ENCODE measurements at regions not wholly inside any gene's neighbourhood (a gene's known extent, or its start where the extent isn't known, plus 50 kb on each side); places are given as distances from the start of the nearest gene placed in this dataset.
"Not testable (repeated sequence)": the region's sequence is repeated elsewhere in the genome, so short reads cannot be mapped to it uniquely, and the experiment has no call there.

- no peak for DNase-seq
These were observed 610.4 kb upstream of the ADGRB3 start for GRCh38 chr6:68024570-68025269.

DNA sequence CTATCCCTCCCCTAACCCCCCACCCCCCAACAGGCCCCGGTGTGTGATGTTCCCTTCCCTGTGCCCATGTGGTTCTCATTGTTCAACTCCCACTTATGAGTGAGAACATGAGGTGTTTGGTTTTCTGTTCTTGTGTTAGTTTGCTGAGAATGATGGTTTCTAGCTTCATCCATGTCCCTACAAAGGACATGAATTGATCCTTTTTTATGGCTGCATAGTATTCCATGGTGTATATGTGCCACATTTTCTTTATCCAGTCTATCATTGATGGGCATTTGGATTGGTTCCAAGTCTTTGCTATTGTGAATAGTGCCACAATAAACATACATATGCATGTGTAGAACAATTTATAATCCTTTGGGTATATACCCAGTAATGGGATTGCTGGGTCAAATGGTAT, 612.1 kb upstream of the ADGRB3 start:
- DNase-seq, result not testable (repeated sequence)

GRCh38 chr6:68013780-68014515, 621.1 kb upstream of the ADGRB3 start:
- no peak for DNase-seq

- DNase-seq, result no peak
These were observed 622.3 kb upstream of the ADGRB3 start for GRCh38 chr6:68012822-68013221.

GRCh38 chr6:68010936-68011335, 624.1 kb upstream of the ADGRB3 start:
- DNase-seq, result no peak

DNA sequence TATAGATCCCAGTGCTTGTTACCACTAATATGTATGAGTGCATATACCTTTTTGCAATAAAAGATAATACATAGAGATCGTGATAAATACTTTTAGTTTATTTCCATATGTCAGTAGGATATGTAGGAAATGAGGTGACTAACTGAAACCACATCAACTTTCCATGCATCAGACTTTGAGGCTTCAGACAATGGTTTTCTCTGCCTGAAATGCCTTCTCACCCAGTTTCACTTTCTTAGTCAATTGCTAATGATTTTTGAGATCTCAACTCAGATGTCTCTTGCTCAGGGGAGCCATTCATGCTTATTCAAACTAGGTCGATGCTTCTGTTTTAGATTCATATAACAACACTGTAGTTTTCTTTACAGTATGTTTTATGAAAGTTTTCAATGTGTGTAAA, 626.6 kb upstream of the ADGRB3 start:
- DNase-seq, result no peak

GRCh38 chr6:68007717-68008116, 627.4 kb upstream of the ADGRB3 start:
- DNase-seq, result no peak

DNA sequence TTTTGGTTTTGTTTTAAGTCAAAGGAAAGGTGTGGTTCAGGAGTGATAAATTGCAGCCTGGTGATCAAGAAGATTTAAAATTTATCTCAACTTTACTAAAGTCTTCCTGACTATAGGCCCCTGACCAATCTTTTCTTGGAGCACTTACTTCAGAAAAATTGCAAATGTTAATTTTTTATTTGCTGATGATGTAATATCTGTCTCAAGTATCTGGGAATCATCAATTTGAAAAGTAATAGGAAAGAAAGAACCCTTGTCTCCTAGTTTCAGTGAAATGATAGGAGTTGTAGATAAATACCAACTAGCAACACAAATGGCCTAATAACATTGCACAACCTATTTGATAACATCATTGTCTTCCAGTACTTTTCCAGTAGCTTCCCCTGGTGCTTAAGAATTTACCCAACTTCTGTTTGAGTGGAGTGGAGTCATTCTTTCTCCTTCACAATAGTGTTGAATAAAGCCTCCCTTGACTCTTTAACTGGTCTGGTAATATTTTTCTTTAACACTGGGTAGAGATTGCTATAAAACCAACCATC, 648.3 kb upstream of the ADGRB3 start:
- DNase-seq, result no peak

DNA sequence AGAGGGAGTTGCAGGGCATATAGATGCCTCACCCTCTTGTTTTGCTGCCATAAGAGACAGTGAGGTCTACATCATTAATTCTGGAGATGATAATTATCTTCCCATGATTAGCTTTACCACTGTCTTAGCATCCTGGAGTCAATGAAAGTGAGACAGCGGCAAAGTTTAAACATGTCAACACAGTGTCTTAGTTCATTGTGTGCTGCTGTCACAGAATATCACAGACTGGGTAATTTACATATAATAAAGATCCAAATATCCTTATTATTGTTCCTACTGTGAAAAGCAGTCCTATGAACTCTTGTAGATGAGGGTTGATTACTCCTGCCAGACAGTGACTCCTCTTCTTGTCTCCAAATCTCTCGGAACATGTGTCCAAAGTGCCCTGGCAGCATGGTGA, 658.6 kb upstream of the ADGRB3 start:
- no peak for DNase-seq

DNA sequence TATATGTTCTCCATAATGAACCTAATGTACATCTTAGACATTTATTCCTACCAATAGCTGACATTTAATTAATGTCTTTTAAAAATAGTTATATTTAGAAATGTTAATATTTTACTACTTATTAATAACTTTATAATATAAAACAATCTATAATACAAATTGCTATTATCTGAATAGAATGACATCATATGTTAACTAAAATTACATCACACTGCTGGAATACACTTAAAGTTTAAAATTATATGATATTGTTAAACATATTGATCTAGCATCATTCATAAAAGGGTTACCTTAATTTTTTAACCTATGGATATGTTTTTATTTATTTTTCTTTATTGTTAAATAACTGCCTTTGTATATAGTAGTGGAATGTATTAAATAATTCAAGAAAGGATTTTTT, 660.2 kb upstream of the ADGRB3 start:
- no peak for DNase-seq

DNA sequence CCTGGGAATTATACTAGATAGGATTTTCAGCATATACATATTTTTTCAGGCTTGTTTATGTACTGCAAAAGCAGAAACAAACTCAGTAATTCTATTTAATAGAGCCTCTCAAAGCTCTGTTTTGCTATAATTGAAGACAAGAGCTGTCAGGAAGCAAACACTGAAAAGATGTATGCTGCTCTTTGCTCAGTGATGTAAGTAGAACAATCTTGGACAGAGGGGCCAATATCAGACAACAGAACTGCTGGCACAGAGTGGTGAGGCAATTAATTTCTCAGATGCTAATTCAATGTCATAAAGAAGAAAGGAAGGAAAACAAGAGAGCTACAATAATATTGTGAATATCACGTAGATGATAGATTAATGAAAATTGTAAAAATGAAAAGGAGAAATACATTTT, 663.3 kb upstream of the ADGRB3 start:
- DNase-seq, result no peak

DNA sequence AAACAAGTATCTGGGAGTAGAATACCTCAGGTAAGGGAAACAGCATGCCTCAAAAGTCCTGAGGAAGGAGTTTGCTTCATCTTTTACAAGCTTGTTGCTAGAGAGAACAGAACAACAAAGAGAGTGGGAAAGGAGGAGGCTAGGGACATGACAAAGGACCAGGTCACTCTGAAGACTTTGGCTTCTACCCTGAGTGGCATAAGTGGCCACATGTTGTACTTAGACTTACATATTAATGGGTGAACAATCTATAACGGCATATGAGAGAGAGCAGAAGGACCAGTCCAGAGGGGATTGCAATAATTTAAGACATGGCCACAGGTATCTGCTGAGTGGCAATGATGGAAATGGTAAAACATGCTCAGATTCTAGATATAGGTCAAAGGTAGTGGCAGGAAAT, 668.3 kb upstream of the ADGRB3 start:
- DNase-seq, result no peak

GRCh38 chr6:67956352-67956751, 678.7 kb upstream of the ADGRB3 start:
- DNase-seq, result no peak

DNA sequence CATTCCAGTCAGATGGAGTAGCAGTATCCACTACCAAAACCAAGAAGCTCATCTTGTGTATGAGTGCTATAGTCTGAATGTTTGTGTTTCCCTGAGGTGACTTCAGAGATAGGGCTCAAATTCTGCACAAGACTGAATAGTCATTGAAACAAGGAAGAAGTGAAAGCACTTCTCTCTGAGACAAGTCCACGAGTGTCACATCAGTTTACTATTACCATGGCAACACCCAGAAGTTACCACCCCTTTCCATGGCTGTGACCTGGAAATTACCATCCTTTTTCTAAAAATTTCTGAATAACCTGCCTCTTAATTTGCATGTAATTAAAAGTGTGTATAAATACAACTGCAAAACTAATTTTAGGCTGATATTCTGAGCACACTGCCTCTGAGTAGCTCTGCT, 682.1 kb upstream of the ADGRB3 start:
- no peak for DNase-seq

- DNase-seq, result no peak
These were observed 683.0 kb upstream of the ADGRB3 start for GRCh38 chr6:67952121-67952520.

DNA sequence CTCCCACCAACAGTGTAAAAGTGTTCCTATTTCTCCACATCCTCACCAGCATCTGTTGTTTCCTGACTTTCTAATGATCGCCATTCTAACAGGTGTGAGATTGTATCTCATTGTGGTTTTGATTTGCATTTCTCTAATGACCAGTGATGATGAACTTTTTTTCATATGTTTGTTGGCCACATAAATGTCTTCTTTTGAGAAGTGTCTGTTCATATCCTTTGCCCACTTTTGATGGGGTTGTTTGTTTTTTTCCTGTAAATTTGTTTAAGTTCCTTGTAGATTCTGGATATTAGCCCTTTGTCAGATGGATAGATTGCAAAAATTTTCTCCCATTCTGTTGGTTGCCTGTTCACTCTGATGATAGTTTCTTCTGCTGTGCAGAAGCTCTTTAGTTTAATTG, 687.3 kb upstream of the ADGRB3 start:
- DNase-seq, result not testable (repeated sequence)

DNA sequence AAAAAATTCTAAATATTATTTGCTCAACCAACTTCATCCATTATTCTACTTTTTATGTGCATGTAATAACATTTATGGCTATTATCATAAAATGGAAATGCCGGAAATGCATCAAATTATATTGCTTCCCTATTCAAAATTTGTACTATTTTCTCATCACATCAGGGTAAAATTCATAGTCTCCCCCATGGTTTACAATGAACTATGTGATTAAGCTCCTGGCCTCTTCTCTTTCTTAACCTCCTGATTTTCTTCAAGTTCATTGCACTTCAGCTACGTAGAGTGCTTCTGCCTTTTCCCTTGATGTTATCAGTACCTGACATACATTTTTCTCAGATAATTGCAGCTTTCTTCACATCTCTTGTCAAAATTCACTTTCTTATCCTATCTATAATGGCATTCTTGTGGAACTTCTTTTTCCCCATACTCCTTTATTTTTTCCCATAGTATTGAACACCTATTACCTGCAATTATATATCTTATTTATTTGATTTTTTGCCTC, 699.1 kb upstream of the ADGRB3 start:
- no peak for DNase-seq

DNA sequence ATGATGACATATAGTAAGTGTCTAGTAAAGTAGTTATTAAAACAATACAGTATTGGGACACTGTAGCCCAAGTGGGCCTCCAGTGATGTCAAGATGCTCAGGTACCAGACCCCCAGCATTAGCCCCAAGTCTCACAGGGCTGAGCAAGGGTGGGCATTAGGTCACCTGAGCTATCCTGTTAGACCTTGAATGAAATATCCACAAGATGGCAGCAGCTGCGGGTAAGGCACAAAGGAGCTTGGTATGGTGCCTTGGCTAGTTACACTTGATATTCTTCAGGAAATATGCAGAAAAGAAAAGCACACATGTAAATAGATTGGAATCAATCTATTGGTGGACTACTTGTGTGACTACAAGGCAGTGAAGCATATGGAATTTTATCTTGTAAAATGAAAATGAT, 701.8 kb upstream of the ADGRB3 start:
- no peak for DNase-seq

DNA sequence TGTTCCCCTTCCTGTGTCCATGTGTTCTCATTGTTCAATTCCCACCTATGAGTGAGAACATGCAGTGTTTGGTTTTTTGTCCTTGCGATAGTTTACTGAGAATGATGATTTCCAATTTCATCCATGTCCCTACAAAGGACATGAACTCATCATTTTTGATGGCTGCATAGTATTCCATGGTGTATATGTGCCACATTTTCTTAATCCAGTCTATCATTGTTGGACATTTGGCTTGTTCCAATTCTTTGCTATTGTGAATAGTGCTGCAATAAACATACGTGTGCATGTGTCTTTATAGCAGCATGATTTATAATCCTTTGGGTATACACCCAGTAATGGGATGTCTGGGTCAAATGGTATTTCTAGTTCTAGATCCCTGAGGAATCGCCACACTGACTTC, 712.5 kb upstream of the ADGRB3 start:
- DNase-seq, result not testable (repeated sequence)

DNA sequence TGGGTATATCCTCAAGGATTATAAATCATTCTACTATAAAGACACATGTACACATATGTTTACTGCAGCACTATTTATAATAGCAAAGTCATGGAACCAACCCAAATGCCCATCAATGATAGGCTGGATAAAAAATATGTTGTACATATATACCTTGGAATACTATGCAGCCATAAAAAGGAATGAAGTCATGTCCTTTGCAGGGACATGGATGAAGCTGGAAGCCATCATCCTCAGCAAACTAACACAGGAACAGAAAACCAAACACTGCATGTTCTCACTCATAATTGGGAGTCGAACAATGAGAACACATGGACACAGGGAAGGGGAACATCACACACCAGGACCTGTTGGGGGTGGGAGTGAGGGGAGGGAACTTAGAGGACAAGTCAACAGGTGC, 715.0 kb upstream of the ADGRB3 start:
- DNase-seq, result not testable (repeated sequence)

DNA sequence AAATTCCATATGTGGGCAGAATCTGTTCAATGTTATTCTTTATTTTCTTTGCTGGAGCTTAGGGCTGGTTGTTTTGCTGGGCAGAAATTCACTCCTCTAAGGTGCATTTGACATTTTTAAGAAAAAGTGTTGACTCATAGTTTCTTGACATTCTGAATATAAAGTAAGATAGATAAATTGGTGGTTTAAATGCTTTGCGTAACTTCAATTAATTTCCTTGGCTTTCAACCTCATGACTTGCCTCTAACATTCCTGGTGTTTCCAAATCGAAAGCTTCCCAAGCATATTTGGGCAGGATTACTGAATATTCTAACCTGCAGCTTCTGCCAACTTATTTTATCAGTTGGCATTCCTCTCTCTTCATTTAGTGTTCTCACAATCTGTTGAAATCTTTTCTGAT, 718.7 kb upstream of the ADGRB3 start:
- no peak for DNase-seq

DNA sequence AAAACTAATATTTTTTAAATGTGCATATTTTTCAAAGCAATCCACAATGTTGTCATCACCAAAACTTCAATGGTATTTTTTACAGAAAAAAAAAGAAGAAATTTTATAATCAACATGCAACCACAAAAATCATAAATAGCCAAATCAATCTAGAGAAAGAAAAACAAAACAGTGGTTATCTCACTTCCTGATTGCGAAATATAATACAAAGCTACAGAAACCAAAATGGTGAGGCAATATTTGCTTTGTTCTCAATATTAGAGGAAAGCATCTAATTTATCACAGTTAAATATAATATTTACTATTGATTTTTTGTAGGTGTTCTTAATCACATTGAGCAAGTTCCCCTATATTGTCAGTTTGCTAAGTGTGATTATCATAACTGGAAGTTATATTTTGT, 720.7 kb upstream of the ADGRB3 start:
- no peak for DNase-seq

DNA sequence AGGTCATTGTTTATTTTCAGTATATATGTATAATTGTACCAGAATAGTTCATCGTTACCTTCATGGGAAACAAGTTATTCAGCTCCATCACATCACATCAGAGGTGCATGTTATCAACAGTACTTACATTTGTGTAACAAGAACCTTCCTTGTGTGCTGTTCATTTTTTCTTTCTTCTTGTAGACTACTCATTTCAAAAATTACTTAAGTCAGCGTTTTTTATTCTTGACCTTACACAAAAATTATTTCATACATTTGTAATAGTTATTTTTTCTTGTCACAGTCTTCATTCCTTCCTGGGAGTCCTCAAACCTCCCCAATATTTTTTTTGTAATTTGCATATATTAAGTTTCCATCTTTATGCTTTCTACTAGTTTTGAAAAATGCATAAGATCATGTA, 725.7 kb upstream of the ADGRB3 start:
- DNase-seq, result no peak

All from nucleus accumbens (tissue), 56 donors.